DMS79 treated with DMSO at 0.1 percent for 48 hours (cell line): ENCODE measurements at regions not wholly inside any gene's neighbourhood (a gene's known extent, or its start where the extent isn't known, plus 50 kb on each side); places are given as distances from the start of the nearest gene placed in this dataset.
"Not testable (repeated sequence)": the region's sequence is repeated elsewhere in the genome, so short reads cannot be mapped to it uniquely, and the experiment has no call there.

Experiments used
- DNase-seq: peaks from one replicate; lab custom pipeline; 2025; lab: John Stamatoyannopoulos, UW

DNA sequence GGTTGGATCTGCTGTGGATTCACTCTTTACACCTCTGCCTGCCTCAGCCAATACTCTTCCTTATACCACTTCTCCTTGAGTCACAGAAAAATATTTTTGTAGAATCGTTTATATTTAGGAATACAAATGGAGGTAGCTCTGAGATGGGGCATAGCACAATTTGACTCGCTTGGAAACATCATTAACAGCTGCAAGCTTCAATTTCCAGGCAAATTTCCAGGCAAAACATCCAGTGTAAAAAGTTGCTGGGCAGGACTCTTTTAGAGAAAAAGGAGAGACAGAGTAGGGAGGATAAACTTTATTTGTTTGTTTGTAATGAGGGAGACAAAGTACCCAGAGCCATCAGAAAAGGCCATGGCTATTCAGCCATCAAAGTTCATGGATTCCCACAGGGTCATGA, 74.4 kb upstream of the SOX11 start:
- DNase-seq, result no peak

- no peak for DNase-seq
These were observed 73.9 kb upstream of the SOX11 start for GRCh38 chr2:5618271-5618670.

- DNase-seq, result not testable (repeated sequence)
These were observed 66.6 kb upstream of the SOX11 start for GRCh38 chr2:5625556-5626065.

DNA sequence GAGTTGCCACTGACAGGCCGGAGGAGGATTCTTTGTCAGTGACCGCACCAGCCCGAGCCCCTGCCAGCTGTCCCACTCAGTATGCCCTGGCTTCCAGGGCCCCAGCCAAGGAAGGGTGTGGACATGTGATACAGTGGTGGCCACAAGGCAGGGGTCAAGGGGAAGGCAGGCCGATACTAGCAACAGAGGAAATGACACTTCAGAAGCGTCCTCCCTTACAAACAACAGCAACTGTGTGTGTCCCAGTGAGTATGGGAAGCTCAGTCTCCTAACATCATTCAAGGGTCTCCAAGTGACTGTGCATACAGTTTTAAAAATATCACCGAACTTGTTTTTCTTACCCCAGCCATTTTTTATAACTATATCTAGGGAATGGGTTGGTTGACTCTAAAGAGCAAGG, 63.7 kb upstream of the SOX11 start:
- DNase-seq, result not testable (repeated sequence)

GRCh38 chr2:5629510-5629909, 62.7 kb upstream of the SOX11 start:
- not testable (repeated sequence) for DNase-seq

DNA sequence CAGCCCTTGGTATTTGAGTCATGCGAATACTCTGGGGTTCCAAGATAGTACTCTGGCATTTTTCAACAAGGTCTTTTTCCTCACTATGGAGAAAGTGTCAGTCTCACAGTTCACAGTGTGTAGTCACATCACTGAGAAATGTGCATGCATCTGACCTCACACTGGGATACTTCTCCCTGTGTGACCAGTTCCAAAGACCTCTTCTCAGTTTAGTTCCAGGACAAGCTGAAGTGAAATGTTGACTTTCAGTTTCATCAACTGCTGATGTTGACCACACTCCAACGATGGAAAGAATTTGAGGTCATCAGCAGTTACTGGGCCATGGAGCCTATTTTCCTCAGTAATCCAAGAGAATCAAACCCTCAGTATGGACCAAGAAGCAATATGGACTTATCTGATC, 55.1 kb upstream of the SOX11 start:
- DNase-seq, result not testable (repeated sequence)
